Kidney epithelial cell (primary cell): ENCODE measurements at regions not wholly inside any gene's neighbourhood (a gene's known extent, or its start where the extent isn't known, plus 50 kb on each side); places are given as distances from the start of the nearest gene placed in this dataset.

Source experiments
- DNase-seq: peaks from one replicate; pipeline ENCODE4 v3.0.0-alpha.2; 2010; ENCODE audit warnings: low read depth
- H3K27me3 ChIP-seq: 2 replicates; pipeline ENCODE4 v1.6.0; 2011; ENCODE audit warnings: low read length; ENCODE audit not compliant: control insufficient read depth, insufficient read depth
- H3K36me3 ChIP-seq: 2 replicates; pipeline ENCODE4 v1.5.1; 2011; ENCODE audit warnings: low read length; ENCODE audit not compliant: control insufficient read depth, insufficient read depth
- H3K4me3 ChIP-seq: 2 replicates; pipeline ENCODE4 v1.5.1; 2011; ENCODE audit warnings: low read depth, mild to moderate bottlenecking, control low read depth, low read length
- TF ChIP-seq, protein P1 (sequence below): IDR thresholded peaks from 2 replicates; pipeline ENCODE4 v1.5.1; 2011; ENCODE audit warnings: mild to moderate bottlenecking, moderate library complexity, low read length, control low read depth, inconsistent platforms; ENCODE audit not compliant: insufficient read depth, poor library complexity, severe bottlenecking

- no peak for DNase-seq
- Histone ChIP-seq H3K4me3 (no peak overlapping the region), H3K27me3 (no peaks in the 10 kb centered on the region), H3K36me3 (no peaks in the 10 kb centered on the region)
- TF ChIP-seq, protein P1, sequence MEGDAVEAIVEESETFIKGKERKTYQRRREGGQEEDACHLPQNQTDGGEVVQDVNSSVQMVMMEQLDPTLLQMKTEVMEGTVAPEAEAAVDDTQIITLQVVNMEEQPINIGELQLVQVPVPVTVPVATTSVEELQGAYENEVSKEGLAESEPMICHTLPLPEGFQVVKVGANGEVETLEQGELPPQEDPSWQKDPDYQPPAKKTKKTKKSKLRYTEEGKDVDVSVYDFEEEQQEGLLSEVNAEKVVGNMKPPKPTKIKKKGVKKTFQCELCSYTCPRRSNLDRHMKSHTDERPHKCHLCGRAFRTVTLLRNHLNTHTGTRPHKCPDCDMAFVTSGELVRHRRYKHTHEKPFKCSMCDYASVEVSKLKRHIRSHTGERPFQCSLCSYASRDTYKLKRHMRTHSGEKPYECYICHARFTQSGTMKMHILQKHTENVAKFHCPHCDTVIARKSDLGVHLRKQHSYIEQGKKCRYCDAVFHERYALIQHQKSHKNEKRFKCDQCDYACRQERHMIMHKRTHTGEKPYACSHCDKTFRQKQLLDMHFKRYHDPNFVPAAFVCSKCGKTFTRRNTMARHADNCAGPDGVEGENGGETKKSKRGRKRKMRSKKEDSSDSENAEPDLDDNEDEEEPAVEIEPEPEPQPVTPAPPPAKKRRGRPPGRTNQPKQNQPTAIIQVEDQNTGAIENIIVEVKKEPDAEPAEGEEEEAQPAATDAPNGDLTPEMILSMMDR: no peak
Measured at GRCh38 chr14:96702831-96703230, 94.4 kb upstream of the VRK1 start.

DNA sequence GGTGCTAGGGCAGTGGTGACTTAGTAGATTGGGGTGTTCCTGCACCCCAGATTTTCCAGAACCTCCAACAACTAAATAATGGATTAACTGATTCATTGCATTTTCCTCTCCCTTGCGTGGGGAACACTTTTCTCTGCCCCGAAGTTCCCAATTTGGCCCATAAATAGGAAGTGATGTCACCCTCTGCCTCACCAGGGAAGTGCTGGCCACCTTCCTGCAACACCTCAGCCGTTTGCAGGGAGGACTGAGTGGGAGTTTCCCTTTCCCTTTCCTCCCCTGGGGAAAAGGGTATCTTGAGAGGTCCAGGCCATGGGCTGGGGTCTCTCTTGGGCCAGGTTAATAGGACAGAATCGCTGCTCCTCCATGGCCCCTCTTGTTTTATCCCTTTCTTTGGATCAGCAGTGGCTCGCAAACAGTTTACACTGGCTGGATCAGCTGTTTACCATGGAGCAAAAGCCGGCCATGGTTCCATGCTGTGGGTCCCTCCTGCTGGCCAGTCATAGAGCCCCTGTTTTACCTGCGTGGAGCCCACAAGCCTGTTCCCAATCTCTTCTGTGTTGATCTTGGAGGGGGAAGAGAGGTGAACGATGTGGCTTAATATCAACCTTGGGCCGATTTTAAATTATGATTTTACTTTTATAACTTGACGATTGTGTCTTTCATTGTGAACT is 91.6 kb upstream of the VRK1 start:
- no peak for DNase-seq
- Histone ChIP-seq H3K4me3 (no peak overlapping the region), H3K27me3 (no peaks in the 10 kb centered on the region), H3K36me3 (no peaks in the 10 kb centered on the region)
- TF ChIP-seq, protein P1: no peak

- Histone ChIP-seq H3K27me3 (no peaks in the 10 kb centered on the region), H3K4me3 (no peak overlapping the region), H3K36me3 (no peaks in the 10 kb centered on the region)
- TF ChIP-seq, protein P1: no peak
- DNase-seq: no peak
Measured at GRCh38 chr14:96706893-96707292, 90.3 kb upstream of the VRK1 start.

DNA sequence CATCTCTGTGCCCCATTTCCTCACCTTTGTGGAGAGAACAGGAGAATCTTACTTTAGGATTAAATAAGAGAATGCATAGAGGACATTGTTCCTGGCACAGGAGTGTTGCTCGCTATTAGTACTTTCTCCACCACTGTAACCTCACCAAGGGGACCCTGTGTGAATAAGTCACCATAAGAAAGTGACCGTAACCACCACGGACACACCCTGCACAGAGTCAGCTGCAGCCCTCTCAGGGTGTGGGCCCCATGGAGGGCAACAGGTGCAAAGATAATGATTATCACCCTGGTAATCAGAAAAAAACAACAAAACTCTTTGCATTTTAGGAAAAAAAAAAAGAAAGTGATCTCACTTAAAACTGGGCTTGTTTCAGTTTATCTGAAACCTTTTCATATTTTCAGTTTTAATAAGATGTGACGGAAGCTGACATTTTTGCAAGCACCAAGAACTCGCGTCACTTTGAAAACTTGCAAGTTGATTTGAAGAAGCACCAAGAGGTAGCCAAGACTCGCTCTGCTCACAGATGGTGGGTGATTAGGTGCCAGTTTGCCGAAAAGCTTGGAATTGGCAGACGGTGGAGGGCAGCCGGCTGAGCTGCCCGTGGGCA is 87.0 kb upstream of the VRK1 start:
- DNase-seq: no peak
- Histone ChIP-seq H3K4me3 (no peak overlapping the region), H3K36me3 (no peaks in the 10 kb centered on the region), H3K27me3 (no peaks in the 10 kb centered on the region)
- TF ChIP-seq, protein P1: no peak

- TF ChIP-seq, protein P1: no peak
- Histone ChIP-seq H3K36me3 (no peaks in the 10 kb centered on the region), H3K27me3 (no peaks in the 10 kb centered on the region), H3K4me3 (no peak overlapping the region)
- DNase-seq: no peak
Measured at GRCh38 chr14:96711559-96712267, 85.5 kb upstream of the VRK1 start.
